SK-N-SH treated with all-trans-retinoic acid at 6 μM for 48 hours (cell line): ENCODE measurements at regions not wholly inside any gene's neighbourhood (a gene's known extent, or its start where the extent isn't known, plus 50 kb on each side); places are given as distances from the start of the nearest gene placed in this dataset.

Source experiments
- ATAC-seq: fragments of 200-7000 bp; cut with Tn5 transposase; 3 replicates; pipeline ENCODE4 v1.9.1; 2020; ENCODE audit warnings: mild to moderate bottlenecking, moderate library complexity
- ARNTL ChIP-seq: fragments of 450-650 bp; formaldehyde crosslinking; IDR thresholded peaks from 2 replicates; pipeline ENCODE4 v1.5.0; 2020; ENCODE audit warnings: low read depth, mild to moderate bottlenecking, moderate library complexity, borderline replicate concordance
- BACH2 ChIP-seq: fragments of 250-450 bp; sonication (Bioruptor Pico); IDR thresholded peaks from 2 replicates; pipeline ENCODE4 v1.9.0; 2021; ENCODE audit warnings: mild to moderate bottlenecking, borderline replicate concordance
- CSDC2 ChIP-seq: fragments of 250-450 bp; sonication (Bioruptor Pico); IDR thresholded peaks from 2 replicates; pipeline ENCODE4 v1.5.0; 2020; ENCODE audit warnings: mild to moderate bottlenecking, moderate library complexity
- ESRRG ChIP-seq: fragments of 250-450 bp; sonication (Bioruptor Pico); IDR thresholded peaks from 2 replicates; pipeline ENCODE4 v1.6.1; 2021; ENCODE audit warnings: mild to moderate bottlenecking
- ISL1 ChIP-seq: fragments of 250-450 bp; sonication (Bioruptor Pico); IDR thresholded peaks from 2 replicates; pipeline ENCODE4 v2.1.2; 2022; ENCODE audit warnings: mild to moderate bottlenecking, moderate library complexity
- OSR1 ChIP-seq: fragments of 250-450 bp; sonication (Bioruptor Pico); IDR thresholded peaks from 2 replicates; pipeline ENCODE4 v1.8.0; 2022; ENCODE audit warnings: moderate library complexity, mild to moderate bottlenecking, inconsistent platforms
- PPARA ChIP-seq: fragments of 250-450 bp; sonication (Bioruptor Pico); IDR thresholded peaks from 2 replicates; pipeline ENCODE4 v1.5.0; 2020; ENCODE audit warnings: mild to moderate bottlenecking, borderline replicate concordance
- RARB ChIP-seq: fragments of 250-450 bp; sonication (Bioruptor Pico); IDR thresholded peaks from 2 replicates; pipeline ENCODE4 v1.8.0; 2021; ENCODE audit warnings: mild to moderate bottlenecking, moderate library complexity
- SNAI2 ChIP-seq: fragments of 250-450 bp; sonication (Bioruptor Pico); IDR thresholded peaks from 2 replicates; pipeline ENCODE4 v1.5.0; 2020; ENCODE audit warnings: mild to moderate bottlenecking, moderate library complexity
- TCF4 ChIP-seq: fragments of 250-450 bp; sonication (Bioruptor Pico); IDR thresholded peaks from 2 replicates; pipeline ENCODE4 v1.8.0; 2021; ENCODE audit warnings: mild to moderate bottlenecking, moderate library complexity, borderline replicate concordance
- TOX ChIP-seq: fragments of 250-450 bp; sonication (Bioruptor Pico); IDR thresholded peaks from 2 replicates; pipeline ENCODE4 v1.8.0; 2021; ENCODE audit warnings: mild to moderate bottlenecking, moderate library complexity, borderline replicate concordance
- ZC3H10 ChIP-seq: fragments of 250-450 bp; sonication (Bioruptor Pico); IDR thresholded peaks from 2 replicates; pipeline ENCODE4 v1.5.1; 2021; ENCODE audit warnings: mild to moderate bottlenecking, moderate library complexity
- ZFP3 ChIP-seq: fragments of 250-450 bp; sonication (Bioruptor Pico); IDR thresholded peaks from 2 replicates; pipeline ENCODE4 v1.5.0; 2020; ENCODE audit warnings: mild to moderate bottlenecking, moderate library complexity
- ZNF565 ChIP-seq: fragments of 450-650 bp; formaldehyde crosslinking; conservative IDR thresholded peaks from 2 replicates; pipeline ENCODE4 v1.5.0; 2020; ENCODE audit warnings: low read depth, mild to moderate bottlenecking, moderate library complexity
- ZNF70 ChIP-seq: fragments of 450-650 bp; formaldehyde crosslinking; IDR thresholded peaks from 2 replicates; pipeline ENCODE4 v1.5.0; 2020; ENCODE audit warnings: mild to moderate bottlenecking, moderate library complexity
- ZNF8 ChIP-seq: fragments of 450-650 bp; formaldehyde crosslinking; IDR thresholded peaks from 2 replicates; pipeline ENCODE4 v1.5.0; 2020; ENCODE audit warnings: mild to moderate bottlenecking, moderate library complexity
- TF ChIP-seq, protein P1 (sequence below): fragments of 250-450 bp; sonication (Bioruptor Pico); IDR thresholded peaks from 2 replicates; pipeline ENCODE4 v1.5.1; 2021; ENCODE audit warnings: mild to moderate bottlenecking, moderate library complexity
- TF ChIP-seq, protein P2 (sequence below): fragments of 250-450 bp; sonication (Bioruptor Pico); IDR thresholded peaks from 2 replicates; pipeline ENCODE4 v1.8.0; 2021; ENCODE audit warnings: low read depth, mild to moderate bottlenecking, moderate library complexity, borderline replicate concordance
- TF ChIP-seq, protein P3 (sequence below): fragments of 250-450 bp; sonication (Bioruptor Pico); IDR thresholded peaks from 2 replicates; pipeline ENCODE4 v1.8.0; 2020; ENCODE audit warnings: mild to moderate bottlenecking, moderate library complexity, borderline replicate concordance

DNA sequence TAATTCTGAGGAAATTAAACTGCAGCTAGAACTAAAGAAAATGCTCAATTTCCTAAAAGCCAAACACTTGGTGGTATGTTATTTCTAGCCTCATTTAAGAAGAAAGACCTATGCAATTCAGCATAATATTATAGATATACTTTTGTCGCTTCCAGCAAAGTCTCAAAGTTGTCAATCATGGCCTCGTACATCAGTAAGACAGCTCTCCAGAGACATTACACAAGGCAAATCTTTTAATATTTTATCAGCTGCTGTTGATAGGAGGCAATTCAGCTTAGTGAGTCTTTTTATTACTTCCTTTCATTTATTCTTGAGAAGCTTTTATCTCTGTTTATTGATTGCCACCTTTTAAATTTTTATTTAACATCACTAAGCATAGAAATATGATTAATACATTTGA is 294.3 kb downstream of the FSIP2 start:
- TF ChIP-seq ZFP3 (no peak), TCF4 (no peak), RARB (no peak), ZNF565 (CRISPR knock-in tag) (no peak), SNAI2 (CRISPR knock-in tag) (no peak), OSR1 (CRISPR knock-in tag) (no peak), CSDC2 (CRISPR knock-in tag) (no peak), TOX (CRISPR knock-in tag) (no peak), ISL1 (no peak), PPARA (CRISPR knock-in tag) (no peak), BACH2 (CRISPR knock-in tag) (no peak)
- ATAC-seq = no peak

DNA sequence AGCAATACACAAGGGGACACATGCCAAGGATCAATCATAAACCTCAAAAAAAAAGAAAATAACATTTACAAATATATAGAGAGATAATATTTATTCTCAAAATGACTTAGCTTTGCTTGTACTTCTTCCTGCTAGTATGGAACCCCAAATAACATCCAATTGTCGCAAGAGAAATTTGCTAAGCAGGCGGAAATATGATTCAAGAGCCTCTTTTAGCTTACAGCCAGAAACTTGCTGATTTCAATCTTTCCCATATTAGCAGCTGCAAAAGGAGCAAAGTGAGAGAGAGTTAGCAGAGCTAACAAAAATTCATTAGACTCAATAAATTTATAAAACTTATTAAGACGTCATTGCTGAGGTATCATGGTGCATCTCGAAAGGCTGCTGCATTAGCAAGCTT is 294.9 kb downstream of the FSIP2 start:
- TF ChIP-seq, protein P1, sequence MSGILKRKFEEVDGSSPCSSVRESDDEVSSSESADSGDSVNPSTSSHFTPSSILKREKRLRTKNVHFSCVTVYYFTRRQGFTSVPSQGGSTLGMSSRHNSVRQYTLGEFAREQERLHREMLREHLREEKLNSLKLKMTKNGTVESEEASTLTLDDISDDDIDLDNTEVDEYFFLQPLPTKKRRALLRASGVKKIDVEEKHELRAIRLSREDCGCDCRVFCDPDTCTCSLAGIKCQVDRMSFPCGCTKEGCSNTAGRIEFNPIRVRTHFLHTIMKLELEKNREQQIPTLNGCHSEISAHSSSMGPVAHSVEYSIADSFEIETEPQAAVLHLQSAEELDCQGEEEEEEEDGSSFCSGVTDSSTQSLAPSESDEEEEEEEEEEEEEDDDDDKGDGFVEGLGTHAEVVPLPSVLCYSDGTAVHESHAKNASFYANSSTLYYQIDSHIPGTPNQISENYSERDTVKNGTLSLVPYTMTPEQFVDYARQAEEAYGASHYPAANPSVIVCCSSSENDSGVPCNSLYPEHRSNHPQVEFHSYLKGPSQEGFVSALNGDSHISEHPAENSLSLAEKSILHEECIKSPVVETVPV (CRISPR knock-in tag) = no peak
- TF ChIP-seq RARB (no peak), ZNF565 (CRISPR knock-in tag) (no peak), ZNF70 (CRISPR knock-in tag) (no peak)
- TF ChIP-seq, protein P2, sequence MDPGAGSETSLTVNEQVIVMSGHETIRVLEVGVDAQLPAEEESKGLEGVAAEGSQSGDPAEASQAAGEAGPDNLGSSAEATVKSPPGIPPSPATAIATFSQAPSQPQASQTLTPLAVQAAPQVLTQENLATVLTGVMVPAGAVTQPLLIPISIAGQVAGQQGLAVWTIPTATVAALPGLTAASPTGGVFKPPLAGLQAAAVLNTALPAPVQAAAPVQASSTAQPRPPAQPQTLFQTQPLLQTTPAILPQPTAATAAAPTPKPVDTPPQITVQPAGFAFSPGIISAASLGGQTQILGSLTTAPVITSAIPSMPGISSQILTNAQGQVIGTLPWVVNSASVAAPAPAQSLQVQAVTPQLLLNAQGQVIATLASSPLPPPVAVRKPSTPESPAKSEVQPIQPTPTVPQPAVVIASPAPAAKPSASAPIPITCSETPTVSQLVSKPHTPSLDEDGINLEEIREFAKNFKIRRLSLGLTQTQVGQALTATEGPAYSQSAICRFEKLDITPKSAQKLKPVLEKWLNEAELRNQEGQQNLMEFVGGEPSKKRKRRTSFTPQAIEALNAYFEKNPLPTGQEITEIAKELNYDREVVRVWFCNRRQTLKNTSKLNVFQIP (CRISPR knock-in tag) = no peak
- TF ChIP-seq, all 23 proteins: peak for 0
- no peak for ATAC-seq

DNA sequence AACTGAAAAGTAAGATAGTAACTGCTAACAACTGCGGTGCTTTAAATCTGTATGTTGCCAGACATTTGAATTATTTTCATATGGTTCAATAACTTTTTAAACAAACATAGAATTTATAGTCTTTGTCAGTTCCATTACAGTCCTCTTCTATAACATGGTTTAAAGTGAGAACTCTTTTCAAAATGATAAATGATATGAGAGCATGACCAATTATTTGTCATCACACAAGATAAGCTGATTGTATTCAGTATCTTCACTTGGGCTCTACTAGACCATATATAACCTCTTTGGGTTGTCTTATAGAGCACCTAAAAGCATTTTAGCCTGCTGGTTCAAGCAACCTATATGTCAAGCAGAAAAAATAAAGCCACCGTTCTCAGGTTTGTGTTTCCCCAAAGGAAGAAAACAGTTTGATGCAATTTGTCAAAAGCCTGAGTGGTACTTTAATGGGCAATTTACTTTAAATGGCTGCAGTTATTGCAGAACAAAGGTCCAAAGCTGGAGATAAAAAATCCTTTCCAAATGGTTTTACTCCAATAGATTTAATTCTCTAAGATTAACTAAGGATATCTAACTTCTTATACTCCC is 298.4 kb downstream of the FSIP2 start:
- TF ChIP-seq SNAI2 (CRISPR knock-in tag) = no peak
- no peak for TF ChIP-seq PPARA (CRISPR knock-in tag)
- no peak for TF ChIP-seq OSR1 (CRISPR knock-in tag)
- TF ChIP-seq, protein P2 (CRISPR knock-in tag) = no peak
- TF ChIP-seq, protein P3, sequence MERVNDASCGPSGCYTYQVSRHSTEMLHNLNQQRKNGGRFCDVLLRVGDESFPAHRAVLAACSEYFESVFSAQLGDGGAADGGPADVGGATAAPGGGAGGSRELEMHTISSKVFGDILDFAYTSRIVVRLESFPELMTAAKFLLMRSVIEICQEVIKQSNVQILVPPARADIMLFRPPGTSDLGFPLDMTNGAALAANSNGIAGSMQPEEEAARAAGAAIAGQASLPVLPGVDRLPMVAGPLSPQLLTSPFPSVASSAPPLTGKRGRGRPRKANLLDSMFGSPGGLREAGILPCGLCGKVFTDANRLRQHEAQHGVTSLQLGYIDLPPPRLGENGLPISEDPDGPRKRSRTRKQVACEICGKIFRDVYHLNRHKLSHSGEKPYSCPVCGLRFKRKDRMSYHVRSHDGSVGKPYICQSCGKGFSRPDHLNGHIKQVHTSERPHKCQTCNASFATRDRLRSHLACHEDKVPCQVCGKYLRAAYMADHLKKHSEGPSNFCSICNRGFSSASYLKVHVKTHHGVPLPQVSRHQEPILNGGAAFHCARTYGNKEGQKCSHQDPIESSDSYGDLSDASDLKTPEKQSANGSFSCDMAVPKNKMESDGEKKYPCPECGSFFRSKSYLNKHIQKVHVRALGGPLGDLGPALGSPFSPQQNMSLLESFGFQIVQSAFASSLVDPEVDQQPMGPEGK (CRISPR knock-in tag) = no peak
- no peak for TF ChIP-seq ARNTL (CRISPR knock-in tag)
- no peak for TF ChIP-seq ESRRG
- no peak for TF ChIP-seq ZNF8 (CRISPR knock-in tag)
- TF ChIP-seq ZNF565 (CRISPR knock-in tag) = no peak
- TF ChIP-seq CSDC2 (CRISPR knock-in tag) = no peak
- TF ChIP-seq RARB = no peak
- no peak for TF ChIP-seq ZC3H10
- TF ChIP-seq, protein P1 (CRISPR knock-in tag) = no peak
- no peak for TF ChIP-seq TOX (CRISPR knock-in tag)
- ATAC-seq = no peak
